ENCODE measurements at regions not wholly inside any gene's neighbourhood (a gene's known extent, or its start where the extent isn't known, plus 50 kb on each side); places are given as distances from the start of the nearest gene placed in this dataset.
"Not testable (repeated sequence)": the region's sequence is repeated elsewhere in the genome, so short reads cannot be mapped to it uniquely, and the experiment has no call there.

- TF ChIP-seq EZH2 (IDR thresholded peaks at IDR 0.05; ENCODE audit: low read length); CTCF (optimal IDR thresholded peaks at IDR 0.05 in 1 of 3, IDR thresholded peaks at IDR 0.05 in 1 of 3, conservative IDR thresholded peaks at IDR 0.05 in 1 of 3; ENCODE audit: extremely low read depth in 1 of 3, insufficient read depth in 2 of 3, low read length in 3 of 3): not testable (repeated sequence)
These were observed 73.5 kb upstream of the CTDP1 start for GRCh38 chr18:79606071-79606470.
